GM06990 (cell line): ENCODE measurements at regions not wholly inside any gene's neighbourhood (a gene's known extent, or its start where the extent isn't known, plus 50 kb on each side); places are given as distances from the start of the nearest gene placed in this dataset.
"Not testable (repeated sequence)": the region's sequence is repeated elsewhere in the genome, so short reads cannot be mapped to it uniquely, and the experiment has no call there.

Experiments
- DNase-seq: peaks from one replicate; pipeline ENCODE4 v3.0.0-alpha.2; 2011; ENCODE audit not compliant: insufficient read length; ENCODE audit errors: extremely low read depth
- H3K27me3 ChIP-seq: replicated peaks from 2 replicates; pipeline ENCODE4 v1.6.0; 2011; ENCODE audit warnings: low read length; ENCODE audit not compliant: control insufficient read depth, insufficient read depth
- H3K36me3 ChIP-seq: 2 replicates; pipeline ENCODE4 v1.5.1; 2011; ENCODE audit warnings: low read length; ENCODE audit not compliant: control insufficient read depth, insufficient read depth
- H3K4me3 ChIP-seq: replicated peaks from 2 replicates; pipeline ENCODE4 v1.5.1; 2011; ENCODE audit warnings: low read depth, mild to moderate bottlenecking, control low read depth, low read length
- CTCF ChIP-seq: IDR thresholded peaks from 2 replicates; pipeline ENCODE4 v1.5.1; 2011; ENCODE audit warnings: low read length, control low read depth, mild to moderate bottlenecking, inconsistent platforms; ENCODE audit not compliant: insufficient read depth, poor library complexity, severe bottlenecking

- TF ChIP-seq CTCF: no peak
- no peak for DNase-seq
- H3K4me3 ChIP-seq: no peak overlapping the region
- no peaks in the 10 kb centered on the region; the same call in 1 of the 2 replicates for H3K36me3 ChIP-seq
- no peaks in the 10 kb centered on the region; the same call in 1 of the 2 replicates for H3K27me3 ChIP-seq
These were observed 302.7 kb upstream of the CCL2 start for GRCh38 chr17:33952425-33952824.

- Histone ChIP-seq H3K4me3 (no peak overlapping the region), H3K36me3 (no peaks in the 10 kb centered on the region; the same call in 1 of the 2 replicates), H3K27me3 (no peaks in the 10 kb centered on the region; the same call in 1 of the 2 replicates)
- DNase-seq: no peak
- no peak for TF ChIP-seq CTCF
These were observed 300.5 kb upstream of the CCL2 start for GRCh38 chr17:33954597-33954996.

- H3K27me3 ChIP-seq: no peaks in the 10 kb centered on the region; the same call in 1 of the 2 replicates
- no peak overlapping the region for H3K4me3 ChIP-seq
- no peak for TF ChIP-seq CTCF
These were observed 299.6 kb upstream of the CCL2 start for GRCh38 chr17:33955461-33955860.

GRCh38 chr17:33959098-33959497 is 296.0 kb upstream of the CCL2 start:
- DNase-seq, H3K27me3 ChIP-seq, H3K4me3 ChIP-seq, H3K36me3 ChIP-seq: not testable (repeated sequence)

More at GRCh38 chr17:33955461-33955860, 299.6 kb upstream of the CCL2 start:
- no peaks in the 10 kb centered on the region; the same call in 1 of the 2 replicates for H3K36me3 ChIP-seq
- no peak for DNase-seq

GRCh38 chr17:33962857-33963655 is 292.0 kb upstream of the CCL2 start:
- Histone ChIP-seq H3K4me3 (no peak overlapping the region), H3K36me3 (no peaks in the 10 kb centered on the region), H3K27me3 (no peaks in the 10 kb centered on the region)
- TF ChIP-seq CTCF: no peak
- peak; percentile 55 for DNase-seq

GRCh38 chr17:33964344-33964979 is 290.6 kb upstream of the CCL2 start:
- Histone ChIP-seq H3K36me3 (no peaks in the 10 kb centered on the region), H3K27me3 (no peaks in the 10 kb centered on the region), H3K4me3 (no peak overlapping the region)
- DNase-seq: peak; percentile 74
- peak; percentile 49 for TF ChIP-seq CTCF
